ENCODE measurements at regions not wholly inside any gene's neighbourhood (a gene's known extent, or its start where the extent isn't known, plus 50 kb on each side); places are given as distances from the start of the nearest gene placed in this dataset.

DNA sequence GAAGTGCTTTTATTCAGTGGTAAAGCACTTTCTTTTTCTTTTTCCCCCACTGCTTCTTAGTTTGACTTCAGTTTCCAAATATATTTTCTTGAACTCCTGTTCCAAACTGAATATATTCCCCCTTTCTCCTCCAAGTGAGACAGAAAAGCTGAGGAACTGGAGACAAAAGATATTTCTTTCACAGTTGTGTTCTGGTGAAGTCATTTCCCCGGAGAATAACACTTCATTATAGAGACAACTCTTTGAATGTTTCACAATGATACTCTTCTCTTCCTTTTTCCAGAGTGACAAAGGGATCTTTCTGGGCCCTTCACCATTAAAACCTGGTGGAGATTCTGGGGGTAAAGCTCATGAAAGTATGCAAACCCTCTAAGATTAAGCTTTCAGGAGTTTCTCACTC lies 860.8 kb upstream of the SLITRK5 start:
- H3K27ac ChIP-seq (ENCODE audit: low read depth, low read length): no peak overlapping the region
- H3K4me1 ChIP-seq (ENCODE audit: insufficient read depth, low read length): no peaks in the 10 kb centered on the region

DNA sequence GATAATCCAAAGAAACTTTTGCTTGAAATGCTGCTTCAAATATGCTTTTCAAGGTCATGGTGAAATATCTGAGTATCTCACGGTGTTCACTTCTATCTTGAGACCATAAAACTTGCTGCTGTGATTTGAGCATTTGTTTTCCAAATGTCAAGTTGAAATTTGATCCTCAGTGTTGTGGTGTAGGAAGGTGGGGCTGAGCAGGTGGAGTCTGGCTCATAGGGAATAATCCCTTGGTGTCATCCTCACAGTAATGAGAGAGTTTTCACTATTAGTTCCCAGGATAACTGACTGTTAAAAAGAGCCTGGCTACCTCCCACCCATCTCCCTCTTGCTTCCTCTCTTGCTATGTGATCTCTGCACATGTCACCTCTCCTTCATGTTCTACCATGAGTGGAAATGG lies 858.0 kb upstream of the SLITRK5 start:
- no peak overlapping the region for H3K4me3 ChIP-seq (ENCODE audit: low read depth in 1 of 2, low read length in 2 of 2)
- no peaks in the 10 kb centered on the region for H3K9me3 ChIP-seq (ENCODE audit: low read length)
- no peaks in the 10 kb centered on the region for H3K36me3 ChIP-seq (ENCODE audit: insufficient read depth, low read length)
- no peak overlapping the region for H3K9ac ChIP-seq (ENCODE audit: low read length)
- no peak overlapping the region for H3K27ac ChIP-seq (ENCODE audit: low read depth, low read length)
- H3K27me3 ChIP-seq (ENCODE audit: control insufficient read depth in 1 of 2, insufficient read depth in 2 of 2, low read length in 2 of 2): no peaks in the 10 kb centered on the region
- no peaks in the 10 kb centered on the region for H3K4me1 ChIP-seq (ENCODE audit: insufficient read depth, low read length)

More for the DNA sequence above, 860.8 kb upstream of the SLITRK5 start:
- Histone ChIP-seq H3K27me3 (ENCODE audit: control insufficient read depth in 1 of 2, insufficient read depth in 2 of 2, low read length in 2 of 2) (no peaks in the 10 kb centered on the region), H3K36me3 (ENCODE audit: insufficient read depth, low read length) (no peaks in the 10 kb centered on the region), H3K9me3 (ENCODE audit: low read length) (no peaks in the 10 kb centered on the region), H3K9ac (ENCODE audit: low read length) (no peak overlapping the region), H3K4me3 (ENCODE audit: low read depth in 1 of 2, low read length in 2 of 2) (no peak overlapping the region)

DNA sequence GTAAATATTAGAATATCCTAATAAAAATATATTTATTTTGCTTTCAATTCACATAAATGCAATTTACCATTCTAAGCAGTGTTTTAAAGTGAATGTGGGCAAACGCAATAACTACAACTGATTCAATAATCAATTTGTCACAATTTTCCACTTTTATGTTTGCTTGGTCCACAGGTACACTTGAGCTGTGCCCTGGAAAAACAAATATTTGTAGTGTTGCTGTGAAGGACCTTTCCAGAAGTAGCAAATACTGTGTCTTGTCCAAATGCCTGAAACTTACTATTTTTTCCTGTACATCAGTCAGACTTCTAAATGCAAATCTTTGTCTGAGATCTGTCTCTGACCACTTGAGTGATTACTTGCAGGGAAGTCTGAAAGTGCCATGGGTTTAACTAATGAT lies 845.8 kb upstream of the SLITRK5 start:
- Histone ChIP-seq H3K27ac (ENCODE audit: low read depth, low read length) (no peak overlapping the region), H3K36me3 (ENCODE audit: insufficient read depth, low read length) (no peaks in the 10 kb centered on the region), H3K27me3 (ENCODE audit: control insufficient read depth in 1 of 2, insufficient read depth in 2 of 2, low read length in 2 of 2) (no peaks in the 10 kb centered on the region), H3K4me1 (ENCODE audit: insufficient read depth, low read length) (no peaks in the 10 kb centered on the region), H3K9me3 (ENCODE audit: low read length) (no peaks in the 10 kb centered on the region), H3K4me3 (ENCODE audit: low read depth in 1 of 2, low read length in 2 of 2) (no peak overlapping the region), H3K9ac (ENCODE audit: low read length) (no peak overlapping the region)

DNA sequence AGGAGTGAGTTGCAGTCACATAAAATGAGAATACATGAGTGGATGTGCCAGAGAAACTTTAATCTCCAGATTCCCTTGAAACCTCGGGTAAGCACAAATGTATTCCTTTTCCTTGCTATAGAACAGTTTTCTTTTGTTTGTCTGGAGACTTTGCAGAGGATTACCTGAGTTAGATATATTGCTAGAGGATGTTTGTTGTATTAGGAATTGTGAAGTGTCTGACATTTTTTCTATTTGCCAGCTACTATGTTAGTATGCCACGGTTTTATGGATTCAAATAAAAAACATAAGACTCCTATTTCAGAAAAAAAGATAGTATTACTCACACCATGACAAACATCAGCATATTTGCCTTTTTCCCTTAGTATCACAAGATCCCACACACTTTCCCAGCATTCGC lies 844.9 kb upstream of the SLITRK5 start:
- Histone ChIP-seq H3K27ac (ENCODE audit: low read depth, low read length) (no peak overlapping the region), H3K36me3 (ENCODE audit: insufficient read depth, low read length) (no peaks in the 10 kb centered on the region), H3K9me3 (ENCODE audit: low read length) (no peaks in the 10 kb centered on the region), H3K9ac (ENCODE audit: low read length) (no peak overlapping the region), H3K4me1 (ENCODE audit: insufficient read depth, low read length) (no peaks in the 10 kb centered on the region), H3K27me3 (ENCODE audit: control insufficient read depth in 1 of 2, insufficient read depth in 2 of 2, low read length in 2 of 2) (no peaks in the 10 kb centered on the region), H3K4me3 (ENCODE audit: low read depth in 1 of 2, low read length in 2 of 2) (no peak overlapping the region)

DNA sequence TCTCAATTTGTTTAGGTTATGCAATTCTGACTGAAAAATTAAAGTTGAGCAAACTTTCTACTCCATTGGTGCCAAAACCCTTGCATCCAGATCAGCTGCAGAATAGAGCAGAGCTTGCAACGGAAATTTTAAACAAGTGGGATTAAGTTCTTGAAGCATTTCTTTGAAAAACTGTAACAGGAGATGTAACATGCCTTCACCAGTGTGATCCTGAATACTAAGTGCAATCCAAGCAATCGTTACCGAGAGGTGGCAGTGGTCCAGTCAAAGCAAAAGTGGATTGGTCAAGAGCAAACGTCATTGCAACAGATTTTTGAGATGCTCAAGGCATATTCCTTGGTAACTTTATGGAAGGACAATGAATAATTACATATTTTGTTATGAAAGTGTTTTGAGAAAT lies 841.1 kb upstream of the SLITRK5 start:
- no peaks in the 10 kb centered on the region for H3K36me3 ChIP-seq (ENCODE audit: insufficient read depth, low read length)
- no peaks in the 10 kb centered on the region for H3K27me3 ChIP-seq (ENCODE audit: control insufficient read depth in 1 of 2, insufficient read depth in 2 of 2, low read length in 2 of 2)
- no peak overlapping the region for H3K9ac ChIP-seq (ENCODE audit: low read length)
- no peak overlapping the region for H3K27ac ChIP-seq (ENCODE audit: low read depth, low read length)
- H3K4me3 ChIP-seq (ENCODE audit: low read depth in 1 of 2, low read length in 2 of 2): no peak overlapping the region
- H3K9me3 ChIP-seq (ENCODE audit: low read length): no peaks in the 10 kb centered on the region
- no peaks in the 10 kb centered on the region for H3K4me1 ChIP-seq (ENCODE audit: insufficient read depth, low read length)

DNA sequence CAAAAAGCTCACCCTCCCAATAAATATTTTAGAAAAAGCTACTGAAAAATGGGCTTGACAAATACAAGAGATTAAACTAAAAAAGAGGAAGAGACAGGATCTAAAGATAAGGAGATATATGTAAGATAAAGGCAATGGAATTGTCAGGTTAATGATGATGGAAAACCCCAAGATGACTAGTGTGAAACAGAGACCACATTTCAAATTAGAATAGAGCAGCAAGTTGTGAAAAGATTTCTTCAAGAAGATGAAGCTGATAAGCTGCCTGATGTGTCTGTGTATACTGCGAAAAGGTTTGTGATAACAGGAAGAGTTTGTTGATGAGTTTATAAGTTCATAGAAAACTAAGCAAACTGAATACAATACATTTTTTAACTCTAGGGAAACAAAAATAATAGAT lies 840.1 kb upstream of the SLITRK5 start:
- Histone ChIP-seq H3K9ac (ENCODE audit: low read length) (no peak overlapping the region), H3K27me3 (ENCODE audit: control insufficient read depth in 1 of 2, insufficient read depth in 2 of 2, low read length in 2 of 2) (no peaks in the 10 kb centered on the region), H3K4me1 (ENCODE audit: insufficient read depth, low read length) (no peaks in the 10 kb centered on the region), H3K4me3 (ENCODE audit: low read depth in 1 of 2, low read length in 2 of 2) (no peak overlapping the region), H3K36me3 (ENCODE audit: insufficient read depth, low read length) (no peaks in the 10 kb centered on the region), H3K9me3 (ENCODE audit: low read length) (no peaks in the 10 kb centered on the region), H3K27ac (ENCODE audit: low read depth, low read length) (no peak overlapping the region)

DNA sequence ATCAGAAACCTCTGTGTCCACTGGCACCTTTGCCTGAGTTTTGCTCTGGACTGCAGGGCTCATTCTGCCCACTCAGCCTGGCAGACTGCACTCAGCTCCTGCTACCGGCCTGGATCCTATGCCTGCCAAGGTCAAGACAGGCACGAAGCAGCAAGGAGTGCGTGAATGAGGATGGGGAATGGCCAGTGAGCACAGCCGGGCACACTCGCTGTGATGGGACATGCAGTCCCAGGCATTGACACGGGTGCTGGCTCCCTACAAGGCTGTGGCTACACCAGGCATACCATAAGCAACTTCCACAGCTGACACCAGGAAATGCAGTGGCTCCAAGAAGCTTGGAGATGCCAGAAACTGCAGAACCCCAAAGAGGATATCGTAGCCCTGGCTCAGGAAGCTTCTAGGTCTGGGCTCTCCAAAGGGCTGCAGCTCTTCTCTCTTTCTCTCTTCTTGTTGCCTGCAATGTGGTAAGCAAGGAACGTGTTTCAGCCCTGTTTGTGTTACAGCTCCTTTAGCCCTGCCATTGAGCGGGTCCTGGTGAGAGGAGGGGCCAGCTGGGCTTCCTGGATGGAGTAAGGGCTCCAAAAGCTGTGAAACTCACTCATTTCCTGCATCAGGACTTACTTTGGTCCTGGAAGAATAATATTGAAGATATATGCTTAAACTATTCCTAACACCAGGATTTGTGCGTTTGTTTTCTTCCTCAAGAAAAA lies 832.6 kb upstream of the SLITRK5 start:
- Histone ChIP-seq H3K27ac (ENCODE audit: low read depth, low read length) (no peak overlapping the region), H3K9ac (ENCODE audit: low read length) (no peak overlapping the region), H3K9me3 (ENCODE audit: low read length) (no peaks in the 10 kb centered on the region), H3K4me3 (ENCODE audit: low read depth in 1 of 2, low read length in 2 of 2) (no peak overlapping the region), H3K4me1 (ENCODE audit: insufficient read depth, low read length) (no peaks in the 10 kb centered on the region), H3K36me3 (ENCODE audit: insufficient read depth, low read length) (no peaks in the 10 kb centered on the region), H3K27me3 (ENCODE audit: control insufficient read depth in 1 of 2, insufficient read depth in 2 of 2, low read length in 2 of 2) (no peaks in the 10 kb centered on the region)

DNA sequence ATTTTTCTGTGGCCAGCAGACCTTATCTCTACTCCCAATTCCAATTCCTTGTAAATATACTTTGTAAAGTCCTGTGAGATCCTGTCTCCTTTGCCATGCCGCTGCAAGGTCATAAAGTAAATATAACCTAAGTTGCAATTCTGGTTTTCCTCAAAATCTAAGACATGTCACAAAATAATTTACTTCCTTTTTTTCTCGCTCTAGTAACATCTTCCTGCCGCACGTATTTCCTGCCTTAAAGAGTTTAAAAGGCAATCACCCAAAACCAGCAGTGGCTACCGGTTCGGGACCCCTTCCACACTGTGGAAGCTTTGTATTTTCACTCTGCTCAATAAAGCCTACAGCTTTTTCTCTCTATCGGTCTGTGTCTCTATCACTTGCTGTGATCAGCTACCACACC lies 832.0 kb upstream of the SLITRK5 start:
- H3K27me3 ChIP-seq (ENCODE audit: control insufficient read depth in 1 of 2, insufficient read depth in 2 of 2, low read length in 2 of 2): no peaks in the 10 kb centered on the region
- no peak overlapping the region for H3K27ac ChIP-seq (ENCODE audit: low read depth, low read length)
- no peaks in the 10 kb centered on the region for H3K4me1 ChIP-seq (ENCODE audit: insufficient read depth, low read length)
- H3K9ac ChIP-seq (ENCODE audit: low read length): no peak overlapping the region
- no peaks in the 10 kb centered on the region for H3K36me3 ChIP-seq (ENCODE audit: insufficient read depth, low read length)
- H3K9me3 ChIP-seq (ENCODE audit: low read length): no peaks in the 10 kb centered on the region
- no peak overlapping the region for H3K4me3 ChIP-seq (ENCODE audit: low read depth in 1 of 2, low read length in 2 of 2)

DNA sequence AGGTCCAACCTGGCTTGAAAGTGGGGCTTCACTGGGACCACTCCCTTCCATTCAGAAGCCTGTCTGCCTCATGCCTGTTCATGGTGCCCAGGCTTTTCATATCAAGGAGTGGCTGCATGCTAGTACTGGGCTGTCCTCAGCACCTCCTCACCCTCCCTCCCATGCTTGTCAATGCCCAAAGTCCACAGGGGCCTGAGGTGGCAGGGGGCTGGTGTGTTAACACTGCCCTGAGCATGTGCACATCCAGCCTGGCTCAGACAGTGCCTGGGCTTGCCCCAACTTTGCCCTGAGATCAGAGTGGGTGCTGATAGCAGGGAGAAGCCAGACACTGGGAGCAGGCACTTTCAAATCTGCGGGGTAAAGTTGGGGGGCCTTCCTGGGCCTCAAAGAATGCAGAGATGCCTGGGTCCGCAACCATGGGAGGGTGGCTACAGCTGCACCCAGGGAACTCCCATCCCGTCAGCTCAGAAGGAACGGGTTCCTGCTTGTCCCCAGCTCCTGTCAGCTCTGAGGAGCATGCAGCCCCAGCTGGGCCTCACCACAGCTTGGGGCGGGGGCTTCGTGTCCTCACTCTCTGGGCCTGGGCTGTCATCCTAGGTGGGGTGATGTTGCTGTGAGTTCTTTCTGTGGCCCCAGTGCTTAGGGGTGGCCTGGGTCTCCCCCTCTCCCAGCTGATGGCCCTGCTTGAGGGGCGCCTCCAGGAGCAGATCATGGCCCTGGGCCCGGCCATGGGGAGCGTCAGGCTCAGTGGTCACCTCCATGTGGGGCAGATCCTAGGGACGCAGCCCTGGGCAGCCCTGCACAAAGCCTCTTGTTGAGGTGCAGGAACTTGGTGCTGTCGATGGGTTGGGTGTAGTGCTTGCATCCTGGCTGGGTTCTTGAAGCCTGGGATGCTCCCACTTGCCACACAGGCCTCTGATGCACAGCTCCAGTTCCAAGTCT lies 830.6 kb upstream of the SLITRK5 start:
- Histone ChIP-seq H3K4me3 (ENCODE audit: low read depth in 1 of 2, low read length in 2 of 2) (no peak overlapping the region), H3K9ac (ENCODE audit: low read length) (no peak overlapping the region), H3K4me1 (ENCODE audit: insufficient read depth, low read length) (no peaks in the 10 kb centered on the region), H3K27ac (ENCODE audit: low read depth, low read length) (no peak overlapping the region), H3K36me3 (ENCODE audit: insufficient read depth, low read length) (no peaks in the 10 kb centered on the region), H3K27me3 (ENCODE audit: control insufficient read depth in 1 of 2, insufficient read depth in 2 of 2, low read length in 2 of 2) (no peaks in the 10 kb centered on the region), H3K9me3 (ENCODE audit: low read length) (no peaks in the 10 kb centered on the region)

DNA sequence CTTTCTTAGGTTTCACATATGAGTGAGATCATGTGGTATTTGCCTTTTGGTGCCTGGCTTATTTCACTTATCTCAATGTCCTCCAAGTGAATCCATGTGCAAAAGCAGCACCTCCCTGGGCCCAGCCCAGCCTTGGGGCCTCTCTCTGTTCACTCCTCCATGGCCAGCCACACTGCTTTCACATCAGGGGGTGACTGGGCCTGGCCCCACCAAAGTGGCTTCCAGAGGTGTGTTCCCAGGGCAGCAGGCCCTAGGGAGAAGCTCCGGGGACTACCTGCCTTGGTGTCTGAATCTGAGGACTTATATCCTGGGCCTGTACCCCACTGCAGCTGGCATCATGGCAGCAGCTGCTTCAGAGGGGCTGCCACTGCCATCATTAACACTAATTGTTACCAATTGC lies 829.9 kb upstream of the SLITRK5 start:
- Histone ChIP-seq H3K4me3 (ENCODE audit: low read depth in 1 of 2, low read length in 2 of 2) (no peak overlapping the region), H3K36me3 (ENCODE audit: insufficient read depth, low read length) (no peaks in the 10 kb centered on the region), H3K9me3 (ENCODE audit: low read length) (no peaks in the 10 kb centered on the region), H3K4me1 (ENCODE audit: insufficient read depth, low read length) (no peaks in the 10 kb centered on the region), H3K9ac (ENCODE audit: low read length) (no peak overlapping the region), H3K27me3 (ENCODE audit: control insufficient read depth in 1 of 2, insufficient read depth in 2 of 2, low read length in 2 of 2) (no peaks in the 10 kb centered on the region), H3K27ac (ENCODE audit: low read depth, low read length) (no peak overlapping the region)

DNA sequence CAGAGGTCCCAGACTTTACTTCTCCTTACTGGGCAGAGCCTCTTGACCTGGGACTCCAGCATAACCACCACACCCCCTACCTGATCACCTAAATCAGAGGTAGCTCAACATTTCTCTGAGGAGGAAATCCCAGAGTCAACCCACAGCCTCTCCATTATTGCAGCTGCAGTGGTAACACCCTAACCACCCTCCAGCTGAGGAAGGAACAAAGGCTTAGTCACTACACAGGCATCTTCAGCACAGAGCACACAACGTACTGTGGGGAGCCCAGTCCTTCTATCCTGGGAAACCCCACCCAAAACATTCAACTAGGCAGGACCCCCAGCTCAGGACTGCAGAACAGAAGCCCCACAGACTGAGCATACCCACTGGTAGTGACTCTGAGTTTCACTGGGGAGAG lies 824.7 kb upstream of the SLITRK5 start:
- no peaks in the 10 kb centered on the region for H3K36me3 ChIP-seq (ENCODE audit: insufficient read depth, low read length)
- no peak overlapping the region for H3K4me3 ChIP-seq (ENCODE audit: low read depth in 1 of 2, low read length in 2 of 2)
- H3K4me1 ChIP-seq (ENCODE audit: insufficient read depth, low read length): no peaks in the 10 kb centered on the region
- no peaks in the 10 kb centered on the region for H3K27me3 ChIP-seq (ENCODE audit: control insufficient read depth in 1 of 2, insufficient read depth in 2 of 2, low read length in 2 of 2)
- H3K27ac ChIP-seq (ENCODE audit: low read depth, low read length): no peak overlapping the region
- no peaks in the 10 kb centered on the region for H3K9me3 ChIP-seq (ENCODE audit: low read length)
- no peak overlapping the region for H3K9ac ChIP-seq (ENCODE audit: low read length)

Measured in muscle layer of colon (tissue), 2 donors.